HepG2 (cell line): ENCODE measurements at regions not wholly inside any gene's neighbourhood (a gene's known extent, or its start where the extent isn't known, plus 50 kb on each side); places are given as distances from the start of the nearest gene placed in this dataset.

Experiments
- ATAC-seq: fragments of 200-7000 bp; cut with Tn5 transposase; 3 replicates; pipeline ENCODE4 v1.9.1; 2020; ENCODE audit warnings: mild to moderate bottlenecking, moderate library complexity
- BruUV-seq: library from RNA; stranded (reverse); fragments of 400-500 nt; replicated peaks from 2 replicates; lab custom pipeline; 2021; lab: Mats Ljungman, UMichigan
- CTCF ChIA-PET: fragments of 300-600 bp; formaldehyde crosslinking; extraction: SDS; loops from one replicate; lab custom pipeline; 2021; ENCODE audit warnings: low total read pairs, inconsistent platforms, low intra/inter-chr PET ratio; lab: Yijun Ruan, JAX
- POLR2A ChIA-PET: fragments of 350-600 bp; sonication (Branson Sonifier 250); formaldehyde crosslinking; loops from one replicate; lab custom pipeline; 2020; ENCODE audit warnings: antibody characterized with exemption, inconsistent platforms; lab: Yijun Ruan, JAX
- DNase-seq: peaks from one replicate; pipeline ENCODE4 v3.0.0-alpha.2; 2015; ENCODE audit warnings: low spot score
- FAIRE-seq: peaks from 3 replicates; lab custom pipeline; 2011; peaks lifted over from hg19 to GRCh38; lab: Jason Lieb, UNC
- H2AFZ ChIP-seq: one replicate; pipeline ENCODE4 v1.6.1; 2011; ENCODE audit warnings: low read length, inconsistent platforms
- H3K27ac ChIP-seq: fragments of 300-600 bp; 3 replicates; pipeline ENCODE4 v1.8.0; 2011; ENCODE audit warnings: mixed run types, mild to moderate bottlenecking, mixed read lengths, low read length, inconsistent platforms; ENCODE audit not compliant: insufficient read depth; ENCODE audit errors: extremely low read length
- H3K27me3 ChIP-seq, 2 experiments: fragments of 200-600 bp in 1 of 2; 2 replicates in 1 of 2; 3 replicates in 1 of 2; pipeline versions ENCODE4 v1.6.0 to v1.8.0; 2011; ENCODE audit warnings: low read length in 2 of 2, mild to moderate bottlenecking in 2 of 2, moderate library complexity in 2 of 2, inconsistent platforms in 1 of 2; ENCODE audit not compliant: insufficient read depth in 2 of 2, control insufficient read depth in 1 of 2
- H3K36me3 ChIP-seq, 2 experiments: fragments of 200-600 bp in 1 of 2; replicated peaks in 1 of 2; 2 replicates in 1 of 2; 3 replicates in 1 of 2; pipeline versions ENCODE4 v1.5.1 to v1.8.0; 2011; ENCODE audit warnings: low read length in 2 of 2, inconsistent platforms in 1 of 2; ENCODE audit not compliant: insufficient read depth in 2 of 2, control insufficient read depth in 1 of 2
- H3K4me1 ChIP-seq: 2 replicates; pipeline ENCODE4 v1.5.1; 2012; ENCODE audit warnings: low read length, inconsistent platforms; ENCODE audit not compliant: insufficient read depth
- H3K4me2 ChIP-seq: 2 replicates; pipeline ENCODE4 v1.6.0; 2011; ENCODE audit warnings: low read depth, low read length, inconsistent platforms
- H3K4me3 ChIP-seq, 3 experiments: fragments of 200-600 bp in 1 of 3; sonication (generic), shearing (Covaris generic) in 1 of 3; replicated peaks in 1 of 3; 2 replicates each; pipeline ENCODE4 v1.5.1; 2011 to 2016; ENCODE audit warnings: low read length in 3 of 3, inconsistent platforms in 2 of 3, low read depth in 2 of 3, mild to moderate bottlenecking in 2 of 3, control low read depth in 1 of 3, mixed read lengths in 1 of 3; ENCODE audit not compliant: insufficient read depth in 1 of 3
- H3K79me2 ChIP-seq: one replicate; pipeline ENCODE4 v1.6.1; 2011; ENCODE audit warnings: low read length, inconsistent platforms; ENCODE audit not compliant: insufficient read depth
- H3K9ac ChIP-seq: 2 replicates; pipeline ENCODE4 v1.6.0; 2011; ENCODE audit warnings: mild to moderate bottlenecking, low read depth, low read length, inconsistent platforms; ENCODE audit not compliant: insufficient read depth
- H3K9me3 ChIP-seq: 2 replicates; pipeline ENCODE4 v1.5.1; 2012; ENCODE audit warnings: mild to moderate bottlenecking, low read length
- H4K20me1 ChIP-seq: 2 replicates; pipeline ENCODE4 v1.6.0; 2011; ENCODE audit warnings: inconsistent platforms, mild to moderate bottlenecking, low read length, moderate library complexity; ENCODE audit not compliant: insufficient read depth
- AFF4 ChIP-seq: sonication (generic); formaldehyde crosslinking; IDR thresholded peaks from 2 replicates; pipeline ENCODE4 v1.4.0; 2020; ENCODE audit warnings: missing genetic modification reagents
- ARID2 ChIP-seq: sonication (generic); formaldehyde crosslinking; IDR thresholded peaks from 2 replicates; pipeline ENCODE4 v1.8.1; 2022; ENCODE audit warnings: mild to moderate bottlenecking, missing genetic modification reagents, borderline replicate concordance
- ATF6 ChIP-seq: sonication (generic); formaldehyde crosslinking; conservative IDR thresholded peaks from 2 replicates; pipeline ENCODE4 v1.4.0; 2020; ENCODE audit warnings: missing genetic modification reagents
- EEA1 ChIP-seq: sonication (generic); formaldehyde crosslinking; IDR thresholded peaks from 2 replicates; pipeline ENCODE4 v1.5.1; 2020; ENCODE audit warnings: mild to moderate bottlenecking, missing genetic modification reagents, borderline replicate concordance
- HOXA9 ChIP-seq: sonication (generic); formaldehyde crosslinking; IDR thresholded peaks from 2 replicates; pipeline ENCODE4 v1.8.1; 2022; ENCODE audit warnings: missing genetic modification reagents, mild to moderate bottlenecking, moderate library complexity, borderline replicate concordance
- NONO ChIP-seq, 2 experiments: fragments of 450-650 bp in 1 of 2; sonication (generic) in 1 of 2; formaldehyde crosslinking in 1 of 2; IDR thresholded peaks in 1 of 2; conservative IDR thresholded peaks in 1 of 2; 2 replicates each; pipeline versions ENCODE4 v1.6.1 to v1.8.0; 2017 to 2022; ENCODE audit warnings: mild to moderate bottlenecking in 1 of 2, missing genetic modification reagents in 1 of 2, moderate library complexity in 1 of 2
- TBX2 ChIP-seq: sonication (generic); formaldehyde crosslinking; IDR thresholded peaks from 2 replicates; pipeline ENCODE4 v1.5.0; 2020; ENCODE audit warnings: missing genetic modification reagents, mild to moderate bottlenecking, borderline replicate concordance
- TERF1 ChIP-seq: sonication (generic); formaldehyde crosslinking; IDR thresholded peaks from 2 replicates; pipeline ENCODE4 v1.8.0; 2022; ENCODE audit warnings: mild to moderate bottlenecking, missing genetic modification reagents, moderate library complexity
- ZBTB49 ChIP-seq: sonication (generic); formaldehyde crosslinking; IDR thresholded peaks from 2 replicates; pipeline ENCODE4 v1.4.0; 2020; ENCODE audit warnings: missing genetic modification reagents, borderline replicate concordance
- ZFY ChIP-seq: sonication (generic); formaldehyde crosslinking; IDR thresholded peaks from 2 replicates; pipeline ENCODE4 v1.4.0; 2020; ENCODE audit warnings: missing genetic modification reagents
- ZNF205 ChIP-seq: IDR thresholded peaks from 2 replicates; pipeline ENCODE4 v1.6.1; 2018; ENCODE audit warnings: missing biosample characterization, missing genetic modification reagents
- ZNF30 ChIP-seq: sonication (generic); formaldehyde crosslinking; IDR thresholded peaks from 2 replicates; pipeline ENCODE4 v1.5.0; 2020; ENCODE audit warnings: mild to moderate bottlenecking, missing genetic modification reagents
- ZNF33B ChIP-seq: sonication (generic); formaldehyde crosslinking; IDR thresholded peaks from 2 replicates; pipeline ENCODE4 v1.5.1; 2020; ENCODE audit warnings: mild to moderate bottlenecking, missing genetic modification reagents
- ZNF781 ChIP-seq: sonication (generic); formaldehyde crosslinking; IDR thresholded peaks from 2 replicates; pipeline ENCODE4 v1.5.1; 2020; ENCODE audit warnings: borderline replicate concordance, mild to moderate bottlenecking, missing genetic modification reagents; ENCODE audit errors: not compliant biosample characterization
- ZSCAN12 ChIP-seq: sonication (generic); formaldehyde crosslinking; IDR thresholded peaks from 2 replicates; pipeline ENCODE4 v1.9.0; 2021; ENCODE audit warnings: mild to moderate bottlenecking, missing genetic modification reagents
- WGBS: methylation state at CpG from one replicate; pipeline ENCODE4 v1.1.6; 2017; ENCODE audit warnings: low lambda C conversion rate; 5-methylcytosine and 5-hydroxymethylcytosine counted together
- in situ Hi-C: cut with HindIII; loops from 2 replicates; pipeline ENCODE4 v1.10.0; 2017; ENCODE audit warnings: low pct_unique_long_range_greater_than_20kb; ENCODE audit not compliant: extremely low pct_ligation_motif_present
- intact Hi-C: fragments of 100-400 bp; cut with micrococcal nuclease; formaldehyde crosslinking; loops from one replicate; pipeline ENCODE4 v1.10.0; 2022; ENCODE audit not compliant: unreplicated experiment

GRCh38 chr15:26359855-26360254 is 413.0 kb downstream of the GABRB3 start (continued):
- TF ChIP-seq ATF6 (CRISPR knock-in tag) (no peak), ZNF30 (CRISPR knock-in tag) (no peak), ZNF205 (CRISPR knock-in tag) (no peak), ARID2 (no peak), NONO (IDR thresholded peaks at IDR 0.05) (no peak), NONO (CRISPR knock-in tag; conservative IDR thresholded peaks at IDR 0.05) (no peak), ZNF33B (CRISPR knock-in tag) (no peak), ZSCAN12 (CRISPR knock-in tag) (no peak)

GRCh38 chr15:26358708-26359107 is 414.2 kb downstream of the GABRB3 start:
- H2AFZ ChIP-seq, result no peak overlapping the region
- no peak overlapping the region for H3K9ac ChIP-seq
- H3K27me3 ChIP-seq, result no peaks in the 10 kb centered on the region
- H4K20me1 ChIP-seq, result no peaks in the 10 kb centered on the region
- DNase-seq (no peak), FAIRE-seq (no peak), ATAC-seq (no peak)
- ChIA-PET CTCF (no interaction called here), POLR2A (no interaction called here)
- no peaks in the 10 kb centered on the region for H3K36me3 ChIP-seq
- H3K9me3 ChIP-seq, result peaks cover 89% of the 10 kb centered on the region
- H3K27ac ChIP-seq, result no peak overlapping the region
- intact Hi-C loops (no loop called here), in situ Hi-C loops (no loop called here)
- under 1% methylated on average over 3 of the region's 3 CpGs for WGBS
- H3K79me2 ChIP-seq, result no peaks in the 10 kb centered on the region
- no TSS peak for BruUV-seq
- H3K4me2 ChIP-seq, result no peak overlapping the region
- no peaks in the 10 kb centered on the region for H3K4me1 ChIP-seq
- H3K4me3 ChIP-seq, result no peak overlapping the region
- TF ChIP-seq ZNF781 (CRISPR knock-in tag) (no peak), AFF4 (CRISPR knock-in tag) (no peak), ZBTB49 (CRISPR knock-in tag) (no peak), HOXA9 (no peak), EEA1 (CRISPR knock-in tag) (no peak), ZFY (CRISPR knock-in tag) (no peak), TBX2 (CRISPR knock-in tag) (no peak), TERF1 (CRISPR knock-in tag) (no peak)
